ENCODE measurements at regions not wholly inside any gene's neighbourhood (a gene's known extent, or its start where the extent isn't known, plus 50 kb on each side); places are given as distances from the start of the nearest gene placed in this dataset.

DNA sequence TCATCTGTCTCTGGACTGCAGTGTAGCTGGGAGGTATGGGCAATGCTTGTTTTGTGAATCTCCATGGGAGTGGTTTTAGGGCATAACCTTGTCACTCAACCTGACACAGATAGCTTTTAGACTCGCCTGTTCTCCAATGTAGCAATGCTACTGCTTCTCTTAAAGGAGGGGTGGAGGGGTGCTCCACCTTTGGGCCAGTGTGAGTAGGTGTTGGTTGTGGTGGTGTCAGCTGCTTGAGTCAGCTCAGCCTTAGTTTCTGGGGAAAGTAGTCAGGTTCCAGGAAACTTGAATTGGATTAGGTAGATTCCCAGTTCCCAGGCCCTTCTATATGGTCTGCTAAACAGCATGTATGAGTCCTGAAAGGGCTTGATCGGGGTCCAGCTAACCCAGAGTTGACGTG lies 91.1 kb upstream of the PLPPR1 start:
- H3K4me3 ChIP-seq, result no peak overlapping the region
- TF ChIP-seq, protein P1, sequence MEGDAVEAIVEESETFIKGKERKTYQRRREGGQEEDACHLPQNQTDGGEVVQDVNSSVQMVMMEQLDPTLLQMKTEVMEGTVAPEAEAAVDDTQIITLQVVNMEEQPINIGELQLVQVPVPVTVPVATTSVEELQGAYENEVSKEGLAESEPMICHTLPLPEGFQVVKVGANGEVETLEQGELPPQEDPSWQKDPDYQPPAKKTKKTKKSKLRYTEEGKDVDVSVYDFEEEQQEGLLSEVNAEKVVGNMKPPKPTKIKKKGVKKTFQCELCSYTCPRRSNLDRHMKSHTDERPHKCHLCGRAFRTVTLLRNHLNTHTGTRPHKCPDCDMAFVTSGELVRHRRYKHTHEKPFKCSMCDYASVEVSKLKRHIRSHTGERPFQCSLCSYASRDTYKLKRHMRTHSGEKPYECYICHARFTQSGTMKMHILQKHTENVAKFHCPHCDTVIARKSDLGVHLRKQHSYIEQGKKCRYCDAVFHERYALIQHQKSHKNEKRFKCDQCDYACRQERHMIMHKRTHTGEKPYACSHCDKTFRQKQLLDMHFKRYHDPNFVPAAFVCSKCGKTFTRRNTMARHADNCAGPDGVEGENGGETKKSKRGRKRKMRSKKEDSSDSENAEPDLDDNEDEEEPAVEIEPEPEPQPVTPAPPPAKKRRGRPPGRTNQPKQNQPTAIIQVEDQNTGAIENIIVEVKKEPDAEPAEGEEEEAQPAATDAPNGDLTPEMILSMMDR (IDR thresholded peaks at IDR 0.05), result no peak
- intact Hi-C loops (cut with DNase I), result no loop called here
- H3K9me3 ChIP-seq, result peaks cover 0 to 9% of the 10 kb centered on the region in 2 donors
- DNase-seq, result no peak
- H3K36me3 ChIP-seq, result no peaks in the 10 kb centered on the region
- no peak overlapping the region for H3K27ac ChIP-seq
- ATAC-seq, result no peak
- H3K27me3 ChIP-seq, result no peaks in the 10 kb centered on the region
- no peaks in the 10 kb centered on the region for H3K4me1 ChIP-seq

DNA sequence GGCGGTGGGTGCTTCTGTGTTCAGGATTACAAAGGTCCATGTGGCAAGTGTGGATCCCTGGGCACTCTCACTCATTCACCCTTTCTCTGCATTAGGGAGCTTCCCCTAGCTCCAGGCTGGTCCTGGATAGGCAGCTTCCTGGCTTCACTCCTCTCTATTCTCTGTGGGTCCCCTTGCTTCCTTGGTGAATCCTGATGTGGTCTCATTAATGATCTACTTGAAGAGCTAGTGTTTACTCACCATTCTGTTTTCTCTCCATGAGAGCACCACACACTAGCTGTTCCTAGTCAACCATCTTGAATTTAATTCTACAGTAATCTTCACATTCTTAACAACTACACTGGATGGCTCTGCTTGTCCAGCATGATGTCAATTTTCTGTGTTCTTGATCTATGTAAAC lies 90.0 kb upstream of the PLPPR1 start:
- TF ChIP-seq, protein P1 (IDR thresholded peaks at IDR 0.05), result no peak
- Histone ChIP-seq H3K27me3 (no peaks in the 10 kb centered on the region), H3K27ac (no peak overlapping the region), H3K4me1 (no peaks in the 10 kb centered on the region), H3K4me3 (no peak overlapping the region), H3K36me3 (no peaks in the 10 kb centered on the region), H3K9me3 (peaks cover 0 to 9% of the 10 kb centered on the region in 2 donors)
- intact Hi-C loops (cut with DNase I), result no loop called here
- ATAC-seq, result no peak
- DNase-seq, result no peak

DNA sequence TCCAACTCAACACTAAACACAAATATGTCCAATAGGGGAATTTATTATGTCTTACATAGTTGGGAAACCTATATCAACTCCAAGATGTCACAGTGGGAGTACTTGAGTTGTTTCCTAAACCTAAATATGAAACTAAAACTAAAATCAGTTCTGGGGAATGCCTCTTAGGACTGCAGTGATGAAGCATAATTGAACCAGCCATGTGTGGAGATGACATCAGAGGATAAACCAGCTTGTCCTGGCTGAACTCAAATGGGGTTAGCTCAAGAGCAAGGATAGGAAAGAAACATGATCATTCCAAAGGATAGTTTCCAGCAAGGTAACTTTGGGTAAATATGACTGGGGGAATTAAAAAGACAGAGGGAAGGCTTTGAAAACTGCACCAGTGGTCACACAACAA lies 88.9 kb upstream of the PLPPR1 start:
- Histone ChIP-seq H3K4me1 (no peaks in the 10 kb centered on the region), H3K27ac (no peak overlapping the region), H3K27me3 (no peaks in the 10 kb centered on the region), H3K9me3 (peaks cover 0 to 9% of the 10 kb centered on the region in 2 donors), H3K36me3 (no peaks in the 10 kb centered on the region), H3K4me3 (no peak overlapping the region)
- TF ChIP-seq, protein P1 (IDR thresholded peaks at IDR 0.05), result no peak
- DNase-seq (no peak), ATAC-seq (no peak)
- intact Hi-C loops (cut with DNase I), result no loop called here

DNA sequence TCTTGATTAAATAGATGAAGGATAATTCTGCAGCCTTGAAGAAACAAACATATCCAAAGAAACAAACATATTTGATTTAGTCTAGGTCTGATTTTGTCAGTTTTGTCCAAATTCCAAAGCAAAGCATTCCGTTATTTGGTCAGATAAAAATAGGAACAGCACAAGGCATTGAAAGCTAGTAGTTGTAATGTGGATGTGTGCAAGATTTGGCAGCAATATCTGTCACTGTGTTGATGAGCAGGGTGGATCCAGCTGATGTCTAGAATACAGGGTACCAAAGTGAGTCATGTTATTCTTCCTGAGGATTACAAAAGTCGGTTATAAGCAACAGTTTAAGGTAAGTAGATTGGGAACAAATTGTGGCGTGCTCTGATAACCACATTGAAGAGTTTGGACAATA lies 69.3 kb upstream of the PLPPR1 start:
- H3K9me3 ChIP-seq, result no peaks in the 10 kb centered on the region
- intact Hi-C loops (cut with DNase I), result no loop called here
- H3K27me3 ChIP-seq, result no peaks in the 10 kb centered on the region
- H3K27ac ChIP-seq, result no peak overlapping the region
- no peak overlapping the region for H3K4me3 ChIP-seq
- no peak for ATAC-seq
- no peak for DNase-seq
- H3K36me3 ChIP-seq, result no peaks in the 10 kb centered on the region
- TF ChIP-seq, protein P1 (IDR thresholded peaks at IDR 0.05), result no peak
- no peaks in the 10 kb centered on the region for H3K4me1 ChIP-seq
